ENCODE measurements at regions not wholly inside any gene's neighbourhood (a gene's known extent, or its start where the extent isn't known, plus 50 kb on each side); places are given as distances from the start of the nearest gene placed in this dataset.
"Not testable (repeated sequence)": the region's sequence is repeated elsewhere in the genome, so short reads cannot be mapped to it uniquely, and the experiment has no call there.

DNA sequence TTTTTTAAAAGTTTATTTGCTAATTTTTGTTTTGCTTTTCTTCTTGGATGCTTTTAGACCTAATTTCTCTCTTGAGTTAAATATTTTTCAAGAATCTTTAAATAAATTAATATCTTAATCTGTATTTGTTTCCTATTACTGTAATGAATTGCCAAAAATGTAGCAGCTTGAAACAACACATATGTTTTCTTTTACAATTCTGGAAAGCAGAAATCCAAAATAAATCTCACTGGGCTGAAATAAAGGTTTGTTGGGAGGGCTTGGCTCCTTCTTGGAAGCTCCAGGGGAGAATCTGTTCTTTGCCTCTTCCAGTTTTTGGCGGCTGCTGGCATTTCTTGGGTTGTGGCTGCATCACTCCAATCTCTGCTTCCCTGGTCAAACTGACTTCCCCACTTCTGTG lies 658.1 kb upstream of the ARRDC3 start:
- Histone ChIP-seq H3K9me3 (ENCODE audit: insufficient read depth, low read length) (no peaks in the 10 kb centered on the region), H3K27ac (ENCODE audit: low read length) (no peak overlapping the region), H3K4me2 (ENCODE audit: low read length) (no peak overlapping the region), H3K79me2 (ENCODE audit: low read length) (no peaks in the 10 kb centered on the region), H2AFZ (ENCODE audit: low read depth, low read length) (no peak overlapping the region), H3K27me3 (ENCODE audit: low read depth, low read length) (no peaks in the 10 kb centered on the region), H3K4me1 (ENCODE audit: low read length) (no peaks in the 10 kb centered on the region), H3K36me3 (replicated peaks; ENCODE audit: low read depth, low read length) (no peaks in the 10 kb centered on the region), H3K9ac (ENCODE audit: low read length) (no peak overlapping the region), H3K4me3 (ENCODE audit: low read length) (no peak overlapping the region), H4K20me1 (ENCODE audit: insufficient read depth, low read length) (no peaks in the 10 kb centered on the region)
- TF ChIP-seq EZH2phosphoT487 (IDR thresholded peaks at IDR 0.05; ENCODE audit: low read depth), result no peak
- TF ChIP-seq, protein P1, sequence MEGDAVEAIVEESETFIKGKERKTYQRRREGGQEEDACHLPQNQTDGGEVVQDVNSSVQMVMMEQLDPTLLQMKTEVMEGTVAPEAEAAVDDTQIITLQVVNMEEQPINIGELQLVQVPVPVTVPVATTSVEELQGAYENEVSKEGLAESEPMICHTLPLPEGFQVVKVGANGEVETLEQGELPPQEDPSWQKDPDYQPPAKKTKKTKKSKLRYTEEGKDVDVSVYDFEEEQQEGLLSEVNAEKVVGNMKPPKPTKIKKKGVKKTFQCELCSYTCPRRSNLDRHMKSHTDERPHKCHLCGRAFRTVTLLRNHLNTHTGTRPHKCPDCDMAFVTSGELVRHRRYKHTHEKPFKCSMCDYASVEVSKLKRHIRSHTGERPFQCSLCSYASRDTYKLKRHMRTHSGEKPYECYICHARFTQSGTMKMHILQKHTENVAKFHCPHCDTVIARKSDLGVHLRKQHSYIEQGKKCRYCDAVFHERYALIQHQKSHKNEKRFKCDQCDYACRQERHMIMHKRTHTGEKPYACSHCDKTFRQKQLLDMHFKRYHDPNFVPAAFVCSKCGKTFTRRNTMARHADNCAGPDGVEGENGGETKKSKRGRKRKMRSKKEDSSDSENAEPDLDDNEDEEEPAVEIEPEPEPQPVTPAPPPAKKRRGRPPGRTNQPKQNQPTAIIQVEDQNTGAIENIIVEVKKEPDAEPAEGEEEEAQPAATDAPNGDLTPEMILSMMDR (IDR thresholded peaks at IDR 0.05; ENCODE audit: low read depth, low read length), result no peak

GRCh38 chr5:92029792-92030191 lies 646.7 kb upstream of the ARRDC3 start:
- H3K4me3 ChIP-seq (ENCODE audit: low read length), result not testable (repeated sequence)

GRCh38 chr5:92023555-92023954 lies 640.4 kb upstream of the ARRDC3 start:
- Histone ChIP-seq H3K4me3 (ENCODE audit: low read length) (no peak overlapping the region), H3K4me1 (ENCODE audit: low read length) (peaks cover 6% of the 10 kb centered on the region), H2AFZ (ENCODE audit: low read depth, low read length) (no peak overlapping the region), H4K20me1 (ENCODE audit: insufficient read depth, low read length) (no peaks in the 10 kb centered on the region), H3K9ac (ENCODE audit: low read length) (no peak overlapping the region), H3K79me2 (ENCODE audit: low read length) (no peaks in the 10 kb centered on the region), H3K27ac (ENCODE audit: low read length) (no peak overlapping the region), H3K4me2 (ENCODE audit: low read length) (no peak overlapping the region), H3K36me3 (replicated peaks; ENCODE audit: low read depth, low read length) (no peaks in the 10 kb centered on the region), H3K27me3 (ENCODE audit: low read depth, low read length) (no peaks in the 10 kb centered on the region), H3K9me3 (ENCODE audit: insufficient read depth, low read length) (no peaks in the 10 kb centered on the region)
- TF ChIP-seq, protein P1 (IDR thresholded peaks at IDR 0.05; ENCODE audit: low read depth, low read length), result no peak
- no peak for TF ChIP-seq EZH2phosphoT487 (IDR thresholded peaks at IDR 0.05; ENCODE audit: low read depth)

More at GRCh38 chr5:92029792-92030191, 646.7 kb upstream of the ARRDC3 start:
- H3K4me2 ChIP-seq (ENCODE audit: low read length); H3K36me3 ChIP-seq (replicated peaks; ENCODE audit: low read depth, low read length); H3K27me3 ChIP-seq (ENCODE audit: low read depth, low read length); H4K20me1 ChIP-seq (ENCODE audit: insufficient read depth, low read length); H3K9me3 ChIP-seq (ENCODE audit: insufficient read depth, low read length); H2AFZ ChIP-seq (ENCODE audit: low read depth, low read length); H3K27ac ChIP-seq (ENCODE audit: low read length); H3K79me2 ChIP-seq (ENCODE audit: low read length); H3K4me1 ChIP-seq (ENCODE audit: low read length); H3K9ac ChIP-seq (ENCODE audit: low read length): not testable (repeated sequence)

GRCh38 chr5:92023141-92023471 lies 640.0 kb upstream of the ARRDC3 start:
- Histone ChIP-seq H3K27ac (ENCODE audit: low read length) (no peak overlapping the region), H3K36me3 (replicated peaks; ENCODE audit: low read depth, low read length) (no peaks in the 10 kb centered on the region), H3K27me3 (ENCODE audit: low read depth, low read length) (no peaks in the 10 kb centered on the region), H3K79me2 (ENCODE audit: low read length) (no peaks in the 10 kb centered on the region), H3K4me2 (ENCODE audit: low read length) (no peak overlapping the region), H3K9me3 (ENCODE audit: insufficient read depth, low read length) (no peaks in the 10 kb centered on the region), H3K4me3 (ENCODE audit: low read length) (no peak overlapping the region), H3K9ac (ENCODE audit: low read length) (no peak overlapping the region), H4K20me1 (ENCODE audit: insufficient read depth, low read length) (no peaks in the 10 kb centered on the region), H2AFZ (ENCODE audit: low read depth, low read length) (no peak overlapping the region), H3K4me1 (ENCODE audit: low read length) (peaks cover 6% of the 10 kb centered on the region)
- TF ChIP-seq, protein P1 (IDR thresholded peaks at IDR 0.05; ENCODE audit: low read depth, low read length), result no peak
- TF ChIP-seq EZH2phosphoT487 (IDR thresholded peaks at IDR 0.05; ENCODE audit: low read depth), result no peak

Data from OCI-LY3 (cell line).